ENCODE measurements at regions not wholly inside any gene's neighbourhood (a gene's known extent, or its start where the extent isn't known, plus 50 kb on each side); places are given as distances from the start of the nearest gene placed in this dataset.

DNA sequence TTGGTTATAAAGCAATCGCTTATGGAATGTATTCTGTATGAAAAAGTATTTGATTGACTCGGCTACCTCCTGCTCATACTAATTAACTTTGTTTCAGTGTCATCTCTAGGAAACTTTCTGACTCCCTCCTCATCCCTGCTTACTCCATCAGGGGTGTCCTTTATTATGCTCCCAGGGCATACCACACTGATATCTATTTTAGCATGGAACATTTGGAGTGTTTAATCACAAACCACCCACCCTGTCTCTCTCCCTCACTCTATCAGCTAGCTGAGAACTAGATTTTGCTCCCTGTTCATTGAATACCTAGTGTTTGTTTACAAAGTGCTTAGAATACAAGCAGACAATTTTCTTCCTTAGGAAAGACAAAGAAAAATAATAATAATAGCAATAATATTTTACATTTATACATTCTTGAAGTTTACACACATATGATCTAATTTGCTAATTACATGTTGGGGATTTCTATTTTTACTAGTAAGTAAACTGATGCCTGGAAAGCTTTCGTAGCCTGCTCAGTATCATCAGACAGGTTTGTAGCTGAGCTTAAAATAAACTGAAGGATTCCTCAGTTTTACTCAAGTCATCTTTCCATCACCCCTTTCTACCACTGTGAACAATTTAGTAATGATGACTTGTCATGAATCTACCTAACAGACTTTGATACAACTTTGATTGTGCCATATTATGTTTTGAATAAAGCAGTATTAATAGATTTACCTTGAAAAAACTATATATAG is 811.4 kb upstream of the HS3ST1 start:
- H3K4me3 Mint-ChIP-seq (ENCODE audit: low read depth) = no peak overlapping the region
- peaks cover 43% of the 10 kb centered on the region for H3K9me3 Mint-ChIP-seq
- no peaks in the 10 kb centered on the region for H3K4me1 Mint-ChIP-seq (ENCODE audit: low read depth)
- no peak overlapping the region for H3K27ac Mint-ChIP-seq
- intact Hi-C loops (cut with micrococcal nuclease) = no loop called here
- no peaks in the 10 kb centered on the region for H3K36me3 Mint-ChIP-seq (ENCODE audit: low read depth)
- no peaks in the 10 kb centered on the region for H3K27me3 Mint-ChIP-seq (ENCODE audit: low read depth)
- DNase-seq (ENCODE audit: low spot score) = no peak

DNA sequence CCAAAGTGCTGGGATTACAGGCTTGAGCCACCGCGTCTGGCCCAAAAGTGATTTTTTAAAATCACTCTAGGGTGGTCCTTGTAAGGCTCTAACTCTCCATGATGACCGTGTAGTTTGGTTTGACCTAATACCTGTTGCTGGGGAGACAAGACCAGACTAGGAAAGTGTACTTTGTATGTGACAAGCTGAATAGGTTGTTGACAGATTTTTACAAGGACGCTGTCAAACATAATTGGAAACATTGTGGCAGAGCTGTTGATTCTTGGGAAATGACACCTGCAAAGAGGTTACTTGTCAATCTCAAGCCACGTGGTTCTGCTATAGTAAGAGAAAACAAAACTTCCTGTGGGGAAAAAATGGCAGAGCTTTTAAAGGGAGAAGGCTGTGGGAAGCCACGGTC is 802.4 kb upstream of the HS3ST1 start:
- no peaks in the 10 kb centered on the region for H3K4me1 Mint-ChIP-seq (ENCODE audit: low read depth)
- intact Hi-C loops (cut with micrococcal nuclease) = no loop called here
- H3K4me3 Mint-ChIP-seq (ENCODE audit: low read depth) = no peak overlapping the region
- H3K27me3 Mint-ChIP-seq (ENCODE audit: low read depth) = no peaks in the 10 kb centered on the region
- H3K27ac Mint-ChIP-seq = no peak overlapping the region
- no peak for DNase-seq (ENCODE audit: low spot score)
- peaks cover 27% of the 10 kb centered on the region for H3K9me3 Mint-ChIP-seq
- no peaks in the 10 kb centered on the region for H3K36me3 Mint-ChIP-seq (ENCODE audit: low read depth)

DNA sequence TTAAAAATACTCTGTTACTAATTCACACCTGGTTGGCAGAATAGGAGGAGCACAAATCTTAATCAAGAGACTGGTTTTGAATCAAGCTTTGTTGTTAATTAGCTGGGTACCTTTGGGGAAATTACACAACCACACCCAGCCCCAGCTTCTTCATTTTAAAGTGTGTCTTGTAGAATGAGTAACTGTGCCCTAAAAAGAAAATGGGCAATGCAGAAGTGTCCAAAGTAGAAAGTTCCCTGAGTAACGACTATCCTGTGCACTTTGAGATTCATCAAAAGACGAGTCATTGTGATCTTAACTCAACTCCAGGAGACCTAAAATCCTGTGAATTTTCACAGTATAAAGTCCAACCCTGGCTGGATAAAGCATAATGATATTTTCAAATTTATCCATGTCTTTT is 792.3 kb upstream of the HS3ST1 start:
- intact Hi-C loops (cut with micrococcal nuclease) = no loop called here
- DNase-seq (ENCODE audit: low spot score) = no peak
- Mint-ChIP-seq H3K4me1 (ENCODE audit: low read depth) (no peaks in the 10 kb centered on the region), H3K4me3 (ENCODE audit: low read depth) (no peak overlapping the region), H3K27me3 (ENCODE audit: low read depth) (no peaks in the 10 kb centered on the region), H3K27ac (no peak overlapping the region), H3K36me3 (ENCODE audit: low read depth) (no peaks in the 10 kb centered on the region), H3K9me3 (peaks cover 26% of the 10 kb centered on the region)

DNA sequence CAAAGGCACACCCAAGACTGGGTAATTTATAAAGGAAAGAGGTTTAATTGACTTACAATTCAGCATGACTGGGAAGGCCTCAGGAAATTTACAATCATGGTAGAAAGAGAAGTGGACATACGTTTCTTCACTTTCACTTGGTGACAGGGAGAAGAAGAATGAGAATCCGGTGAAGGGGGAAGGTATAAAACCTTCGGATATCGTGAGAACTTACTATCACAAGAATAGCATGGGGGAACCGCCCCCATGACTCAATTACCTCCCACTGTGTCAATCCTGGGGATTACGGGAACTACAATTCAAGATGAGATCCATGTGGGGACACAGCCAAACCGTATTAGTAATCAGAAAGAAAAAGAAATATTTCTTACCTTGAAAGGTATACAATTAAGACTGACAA is 782.9 kb upstream of the HS3ST1 start:
- Mint-ChIP-seq H3K4me1 (ENCODE audit: low read depth) (no peaks in the 10 kb centered on the region), H3K9me3 (peaks cover 21% of the 10 kb centered on the region), H3K27ac (no peak overlapping the region), H3K36me3 (ENCODE audit: low read depth) (no peaks in the 10 kb centered on the region), H3K27me3 (ENCODE audit: low read depth) (no peaks in the 10 kb centered on the region), H3K4me3 (ENCODE audit: low read depth) (no peak overlapping the region)
- no peak for DNase-seq (ENCODE audit: low spot score)
- intact Hi-C loops (cut with micrococcal nuclease) = no loop called here

DNA sequence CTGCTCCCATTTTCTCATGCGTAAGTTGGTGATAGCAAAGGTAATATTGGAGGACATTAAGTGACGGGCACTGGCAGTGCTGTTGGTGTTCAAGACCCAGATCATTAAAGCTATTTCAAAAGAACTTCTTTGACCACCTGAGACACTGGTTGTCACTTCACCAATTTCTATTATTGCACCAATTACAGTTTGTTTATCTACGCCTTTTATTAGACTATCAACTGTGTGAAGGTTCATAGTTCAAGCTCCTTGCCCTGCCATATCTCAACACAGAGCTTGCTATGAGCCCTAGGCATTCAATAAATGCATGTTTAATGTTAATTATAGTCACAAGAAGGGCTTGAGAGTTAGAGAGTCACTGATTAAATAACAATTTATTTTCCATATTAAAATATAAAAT is 778.7 kb upstream of the HS3ST1 start:
- DNase-seq (ENCODE audit: low spot score) = no peak
- Mint-ChIP-seq H3K9me3 (peaks cover 32% of the 10 kb centered on the region), H3K27ac (no peak overlapping the region), H3K27me3 (ENCODE audit: low read depth) (no peaks in the 10 kb centered on the region), H3K4me3 (ENCODE audit: low read depth) (no peak overlapping the region), H3K4me1 (ENCODE audit: low read depth) (no peaks in the 10 kb centered on the region), H3K36me3 (ENCODE audit: low read depth) (no peaks in the 10 kb centered on the region)
- intact Hi-C loops (cut with micrococcal nuclease) = no loop called here

DNA sequence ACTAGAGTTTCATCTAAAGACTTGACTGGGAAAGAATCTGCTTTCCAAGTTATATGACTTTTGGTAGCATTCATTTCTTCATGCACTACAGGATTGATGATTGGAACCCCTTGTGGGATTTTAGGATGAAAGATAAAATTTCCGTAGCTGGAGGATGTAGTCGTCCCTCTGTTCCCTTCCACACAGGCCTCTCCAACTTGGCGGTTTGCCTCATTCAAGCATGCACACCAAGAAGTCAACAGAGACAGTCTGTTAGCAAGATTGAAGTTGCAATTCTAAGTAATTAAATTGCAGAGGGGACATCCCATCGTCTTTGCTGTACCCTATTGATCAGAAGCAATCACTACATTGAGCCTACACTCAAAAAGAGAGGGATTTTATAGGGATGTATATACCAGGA is 777.4 kb upstream of the HS3ST1 start:
- Mint-ChIP-seq H3K36me3 (ENCODE audit: low read depth) (no peaks in the 10 kb centered on the region), H3K4me1 (ENCODE audit: low read depth) (no peaks in the 10 kb centered on the region), H3K9me3 (peaks cover 23% of the 10 kb centered on the region), H3K27ac (no peak overlapping the region), H3K27me3 (ENCODE audit: low read depth) (no peaks in the 10 kb centered on the region), H3K4me3 (ENCODE audit: low read depth) (no peak overlapping the region)
- DNase-seq (ENCODE audit: low spot score) = no peak
- intact Hi-C loops (cut with micrococcal nuclease) = no loop called here

DNA sequence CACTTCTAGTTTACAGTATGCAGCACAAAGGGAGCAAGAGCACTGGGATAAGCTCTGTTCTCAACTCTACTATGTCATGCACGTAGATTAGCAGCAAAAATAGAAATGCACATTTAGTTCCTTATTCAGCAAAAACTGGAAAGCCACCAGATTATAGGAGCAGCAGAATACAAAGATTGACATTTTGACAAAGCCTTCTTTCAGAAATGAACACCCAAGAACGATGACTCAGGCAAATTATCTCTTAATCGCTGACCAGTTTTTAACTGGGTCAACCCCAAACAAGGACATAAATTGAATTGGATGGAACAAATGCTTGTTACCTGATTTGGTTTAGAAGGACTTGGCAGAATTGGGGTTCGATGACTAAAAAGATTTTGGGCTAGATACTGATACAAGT is 775.3 kb upstream of the HS3ST1 start:
- no peak for DNase-seq (ENCODE audit: low spot score)
- no peak overlapping the region for H3K4me3 Mint-ChIP-seq (ENCODE audit: low read depth)
- no peaks in the 10 kb centered on the region for H3K4me1 Mint-ChIP-seq (ENCODE audit: low read depth)
- H3K9me3 Mint-ChIP-seq = peaks cover 32% of the 10 kb centered on the region
- intact Hi-C loops (cut with micrococcal nuclease) = no loop called here
- H3K36me3 Mint-ChIP-seq (ENCODE audit: low read depth) = no peaks in the 10 kb centered on the region
- no peaks in the 10 kb centered on the region for H3K27me3 Mint-ChIP-seq (ENCODE audit: low read depth)
- no peak overlapping the region for H3K27ac Mint-ChIP-seq

DNA sequence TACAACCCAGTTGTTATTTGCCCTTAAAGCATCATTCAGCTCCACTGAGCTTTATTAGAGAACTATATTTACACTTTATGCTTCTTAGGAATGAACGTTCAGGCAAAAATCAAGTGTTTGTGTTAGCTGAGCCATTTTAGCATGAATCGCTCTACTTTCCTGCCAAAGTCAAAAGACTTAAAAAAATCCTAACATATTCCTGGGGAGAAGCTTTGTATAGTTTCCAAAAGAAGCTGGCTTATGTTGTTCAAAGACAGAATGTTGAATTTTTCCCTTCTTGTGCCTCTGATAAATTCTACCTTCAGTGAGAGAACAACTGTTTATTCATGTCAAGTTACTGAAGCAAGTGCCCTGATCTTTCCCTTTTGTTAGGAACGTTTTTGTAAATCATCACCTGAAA is 771.5 kb upstream of the HS3ST1 start:
- intact Hi-C loops (cut with micrococcal nuclease) = no loop called here
- H3K4me3 Mint-ChIP-seq (ENCODE audit: low read depth) = no peak overlapping the region
- no peak overlapping the region for H3K27ac Mint-ChIP-seq
- H3K9me3 Mint-ChIP-seq = peaks cover 50% of the 10 kb centered on the region
- DNase-seq (ENCODE audit: low spot score) = no peak
- H3K4me1 Mint-ChIP-seq (ENCODE audit: low read depth) = no peaks in the 10 kb centered on the region
- H3K27me3 Mint-ChIP-seq (ENCODE audit: low read depth) = no peaks in the 10 kb centered on the region
- H3K36me3 Mint-ChIP-seq (ENCODE audit: low read depth) = no peaks in the 10 kb centered on the region

DNA sequence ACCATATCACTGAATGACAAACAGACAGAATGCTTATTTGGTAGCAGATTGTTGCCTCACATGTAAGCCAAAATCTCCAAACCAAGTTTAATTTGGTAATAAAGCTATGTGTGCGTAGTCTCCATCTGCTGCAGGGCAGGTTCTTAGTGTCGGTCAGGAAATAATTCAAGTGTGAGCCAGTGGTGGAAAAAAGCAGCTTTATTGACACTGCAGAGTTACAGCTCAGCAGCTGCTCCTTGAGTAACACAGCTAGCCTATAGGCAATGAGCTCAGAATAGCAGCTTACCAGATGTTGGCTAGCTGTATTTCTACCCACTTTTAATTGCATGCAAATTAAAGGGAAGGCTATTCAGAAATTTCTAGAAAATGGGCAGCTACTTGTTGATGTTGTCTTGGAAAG is 757.8 kb upstream of the HS3ST1 start:
- no peak for DNase-seq (ENCODE audit: low spot score)
- Mint-ChIP-seq H3K27ac (no peak overlapping the region), H3K4me1 (ENCODE audit: low read depth) (no peaks in the 10 kb centered on the region), H3K9me3 (peaks cover 16% of the 10 kb centered on the region), H3K36me3 (ENCODE audit: low read depth) (no peaks in the 10 kb centered on the region), H3K27me3 (ENCODE audit: low read depth) (no peaks in the 10 kb centered on the region), H3K4me3 (ENCODE audit: low read depth) (no peak overlapping the region)
- intact Hi-C loops (cut with micrococcal nuclease) = no loop called here

DNA sequence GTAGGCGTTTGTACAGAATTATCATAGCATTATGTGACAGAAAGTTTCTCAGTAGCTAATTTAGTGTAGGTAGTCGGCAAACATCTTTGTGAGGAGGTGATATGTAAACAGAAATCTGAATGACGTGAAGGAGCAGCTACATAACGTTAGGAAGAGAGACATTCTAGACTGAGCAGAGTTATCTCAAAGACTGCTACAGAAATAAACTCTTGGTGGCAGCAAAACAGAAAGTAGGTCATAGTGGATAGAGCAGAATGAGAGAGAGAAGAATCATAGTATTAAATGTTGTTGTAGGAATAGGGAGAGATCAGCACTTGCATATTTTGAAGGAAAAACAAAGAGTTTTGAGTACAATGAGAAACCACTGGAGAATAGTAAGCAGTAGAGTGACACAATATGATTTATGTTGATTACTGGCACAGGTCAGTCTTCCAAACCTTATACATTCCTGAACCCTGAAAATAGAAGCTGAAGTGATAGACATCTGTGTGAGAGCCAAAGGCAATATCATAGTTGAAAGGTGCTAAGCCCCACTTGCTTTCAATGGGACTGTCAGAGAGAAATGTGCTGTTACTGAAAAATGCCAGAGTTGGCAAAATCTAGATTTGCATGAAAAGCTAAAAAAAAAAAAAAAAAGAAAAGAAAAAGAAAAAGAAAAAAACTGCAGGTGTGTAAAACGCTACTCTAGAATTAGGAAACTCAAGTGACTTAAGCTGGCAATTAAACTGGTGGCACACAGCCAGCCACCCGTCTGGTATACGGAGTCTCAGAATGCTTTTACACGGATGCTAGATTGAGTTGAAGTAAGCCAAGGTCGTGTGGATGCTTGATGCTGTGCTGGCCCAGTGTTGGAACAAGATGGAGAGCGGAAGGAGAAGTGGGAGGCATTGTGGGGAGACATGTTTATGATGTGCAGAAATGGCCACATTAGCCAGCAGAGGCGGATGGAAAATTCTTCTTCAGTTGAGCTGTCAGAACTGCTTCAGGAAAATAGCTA is 750.2 kb upstream of the HS3ST1 start:
- intact Hi-C loops (cut with micrococcal nuclease) = no loop called here
- H3K9me3 Mint-ChIP-seq = peaks cover 34% of the 10 kb centered on the region
- no peaks in the 10 kb centered on the region for H3K4me1 Mint-ChIP-seq (ENCODE audit: low read depth)
- no peaks in the 10 kb centered on the region for H3K36me3 Mint-ChIP-seq (ENCODE audit: low read depth)
- H3K27me3 Mint-ChIP-seq (ENCODE audit: low read depth) = no peaks in the 10 kb centered on the region
- no peak overlapping the region for H3K27ac Mint-ChIP-seq
- H3K4me3 Mint-ChIP-seq (ENCODE audit: low read depth) = no peak overlapping the region
- DNase-seq (ENCODE audit: low spot score) = no peak

DNA sequence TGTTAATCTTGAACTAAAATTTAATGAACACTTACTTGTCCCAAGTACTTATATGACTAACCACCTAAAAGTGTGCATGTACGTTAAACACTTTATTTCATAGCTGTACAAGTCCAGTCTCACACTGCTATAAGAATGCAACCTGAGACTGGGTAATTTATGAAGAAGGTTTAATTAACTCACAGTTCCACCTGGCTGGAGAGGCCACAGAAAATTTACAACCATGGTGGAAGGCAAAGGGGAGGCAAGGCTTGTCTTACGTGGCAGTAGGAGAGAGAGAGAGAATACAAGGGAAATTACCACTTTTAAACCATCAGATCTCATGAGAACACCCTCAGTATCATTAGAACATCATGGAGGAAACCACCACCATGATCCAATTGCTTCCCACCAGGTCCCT is 748.7 kb upstream of the HS3ST1 start:
- H3K36me3 Mint-ChIP-seq (ENCODE audit: low read depth) = no peaks in the 10 kb centered on the region
- no peak overlapping the region for H3K4me3 Mint-ChIP-seq (ENCODE audit: low read depth)
- no peaks in the 10 kb centered on the region for H3K27me3 Mint-ChIP-seq (ENCODE audit: low read depth)
- H3K4me1 Mint-ChIP-seq (ENCODE audit: low read depth) = no peaks in the 10 kb centered on the region
- peaks cover 31% of the 10 kb centered on the region for H3K9me3 Mint-ChIP-seq
- intact Hi-C loops (cut with micrococcal nuclease) = no loop called here
- no peak overlapping the region for H3K27ac Mint-ChIP-seq
- DNase-seq (ENCODE audit: low spot score) = no peak

DNA sequence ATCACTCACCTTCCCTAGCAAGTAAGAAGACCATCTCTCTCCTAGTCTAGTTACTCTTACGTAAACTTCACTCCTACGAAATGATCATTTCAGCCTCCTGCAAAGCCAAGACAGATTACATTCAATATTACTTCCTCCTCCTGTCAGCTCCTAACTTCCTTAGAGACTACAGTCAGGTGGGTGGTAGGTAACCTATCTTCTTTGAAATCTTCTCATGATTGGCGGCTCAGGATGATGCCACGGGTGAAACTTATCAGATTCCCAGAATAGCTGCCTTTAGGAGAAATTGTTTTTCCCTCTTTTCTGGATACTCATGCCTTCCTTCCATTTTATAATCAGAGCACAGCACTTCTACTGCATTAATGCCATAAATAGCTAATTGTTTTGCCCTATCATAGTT is 744.8 kb upstream of the HS3ST1 start:
- Mint-ChIP-seq H3K9me3 (peaks cover 24% of the 10 kb centered on the region), H3K4me1 (ENCODE audit: low read depth) (no peaks in the 10 kb centered on the region), H3K4me3 (ENCODE audit: low read depth) (no peak overlapping the region), H3K36me3 (ENCODE audit: low read depth) (no peaks in the 10 kb centered on the region), H3K27me3 (ENCODE audit: low read depth) (no peaks in the 10 kb centered on the region), H3K27ac (no peak overlapping the region)
- DNase-seq (ENCODE audit: low spot score) = no peak
- intact Hi-C loops (cut with micrococcal nuclease) = no loop called here
